ENCODE measurements at regions not wholly inside any gene's neighbourhood (a gene's known extent, or its start where the extent isn't known, plus 50 kb on each side); places are given as distances from the start of the nearest gene placed in this dataset.

DNA sequence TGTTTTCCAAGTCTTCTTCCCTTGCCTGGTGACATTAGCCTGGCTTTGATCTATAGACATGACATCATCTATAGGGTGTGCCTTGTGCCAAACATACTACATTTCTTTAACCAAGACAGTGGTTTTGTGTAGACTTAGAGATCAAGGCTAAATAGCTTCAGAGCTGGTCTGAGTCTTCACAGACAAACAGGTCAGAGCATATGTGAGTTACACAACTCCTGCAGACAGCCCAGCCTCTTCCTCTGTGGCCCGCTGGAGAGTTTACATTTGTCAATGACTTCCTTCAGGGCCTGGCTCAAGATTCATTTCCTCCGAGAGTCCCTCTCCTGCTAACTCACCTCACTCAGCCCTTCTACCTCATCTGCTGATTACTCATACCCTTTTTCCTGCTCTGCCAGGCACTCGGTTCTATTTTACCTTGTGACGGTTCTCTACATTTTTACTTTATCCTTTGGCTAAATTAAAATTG is 73.1 kb upstream of the TANC2 start:
- no peak for TF ChIP-seq OSR1 (CRISPR knock-in tag; IDR thresholded peaks at IDR 0.05)
- TF ChIP-seq, protein P1, sequence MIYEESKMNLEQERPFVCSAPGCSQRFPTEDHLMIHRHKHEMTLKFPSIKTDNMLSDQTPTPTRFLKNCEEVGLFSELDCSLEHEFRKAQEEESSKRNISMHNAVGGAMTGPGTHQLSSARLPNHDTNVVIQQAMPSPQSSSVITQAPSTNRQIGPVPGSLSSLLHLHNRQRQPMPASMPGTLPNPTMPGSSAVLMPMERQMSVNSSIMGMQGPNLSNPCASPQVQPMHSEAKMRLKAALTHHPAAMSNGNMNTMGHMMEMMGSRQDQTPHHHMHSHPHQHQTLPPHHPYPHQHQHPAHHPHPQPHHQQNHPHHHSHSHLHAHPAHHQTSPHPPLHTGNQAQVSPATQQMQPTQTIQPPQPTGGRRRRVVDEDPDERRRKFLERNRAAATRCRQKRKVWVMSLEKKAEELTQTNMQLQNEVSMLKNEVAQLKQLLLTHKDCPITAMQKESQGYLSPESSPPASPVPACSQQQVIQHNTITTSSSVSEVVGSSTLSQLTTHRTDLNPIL (CRISPR knock-in tag; IDR thresholded peaks at IDR 0.05; ENCODE audit: low read depth): peak; percentile 56; the same call in 1 of the 2 replicates
- TF ChIP-seq ZFP30 (CRISPR knock-in tag; IDR thresholded peaks at IDR 0.05): no peak
- no peak for TF ChIP-seq BACH2 (CRISPR knock-in tag; IDR thresholded peaks at IDR 0.05; ENCODE audit: borderline replicate concordance)
- TF ChIP-seq, protein P2, sequence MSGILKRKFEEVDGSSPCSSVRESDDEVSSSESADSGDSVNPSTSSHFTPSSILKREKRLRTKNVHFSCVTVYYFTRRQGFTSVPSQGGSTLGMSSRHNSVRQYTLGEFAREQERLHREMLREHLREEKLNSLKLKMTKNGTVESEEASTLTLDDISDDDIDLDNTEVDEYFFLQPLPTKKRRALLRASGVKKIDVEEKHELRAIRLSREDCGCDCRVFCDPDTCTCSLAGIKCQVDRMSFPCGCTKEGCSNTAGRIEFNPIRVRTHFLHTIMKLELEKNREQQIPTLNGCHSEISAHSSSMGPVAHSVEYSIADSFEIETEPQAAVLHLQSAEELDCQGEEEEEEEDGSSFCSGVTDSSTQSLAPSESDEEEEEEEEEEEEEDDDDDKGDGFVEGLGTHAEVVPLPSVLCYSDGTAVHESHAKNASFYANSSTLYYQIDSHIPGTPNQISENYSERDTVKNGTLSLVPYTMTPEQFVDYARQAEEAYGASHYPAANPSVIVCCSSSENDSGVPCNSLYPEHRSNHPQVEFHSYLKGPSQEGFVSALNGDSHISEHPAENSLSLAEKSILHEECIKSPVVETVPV (CRISPR knock-in tag; IDR thresholded peaks at IDR 0.05): no peak
- TF ChIP-seq ZC3H10 (CRISPR knock-in tag; IDR thresholded peaks at IDR 0.05): no peak
- TF ChIP-seq ARNTL (CRISPR knock-in tag; IDR thresholded peaks at IDR 0.05; ENCODE audit: borderline replicate concordance, low read depth): no peak
